PC-3 (cell line): ENCODE measurements at regions not wholly inside any gene's neighbourhood (a gene's known extent, or its start where the extent isn't known, plus 50 kb on each side); places are given as distances from the start of the nearest gene placed in this dataset.

Source experiments
- ATAC-seq: fragments of 200-7000 bp; cut with Tn5 transposase; 2 replicates; pipeline ENCODE4 v1.9.1; 2020; ENCODE audit warnings: mild to moderate bottlenecking, moderate library complexity
- BruUV-seq: library from RNA; stranded (reverse); fragments of 400-500 nt; replicated peaks from 2 replicates; lab custom pipeline; 2021; lab: Mats Ljungman, UMichigan
- CTCF ChIA-PET: fragments of 300-600 bp; sonication (Branson Sonifier 250); formaldehyde crosslinking; loops from one replicate; lab custom pipeline; 2022; ENCODE audit warnings: antibody characterized with exemption; lab: Charles Lee
- POLR2A ChIA-PET: fragments of 300-600 bp; sonication (Branson Sonifier 250); formaldehyde crosslinking; loops from one replicate; lab custom pipeline; 2022; ENCODE audit warnings: antibody characterized with exemption; ENCODE audit not compliant: unreplicated experiment; lab: Charles Lee
- DNase-seq: peaks from one replicate; pipeline ENCODE4 v3.0.0-alpha.2; 2015
- H2AFZ ChIP-seq: fragments of 300-600 bp; sonication (generic); 2 replicates; pipeline ENCODE4 v1.6.0; 2016; ENCODE audit warnings: antibody characterized with exemption, low read length
- H3F3A ChIP-seq: fragments of 300-600 bp; sonication (generic); one replicate; pipeline ENCODE4 v1.6.0; 2017; ENCODE audit warnings: antibody characterized with exemption, low read length, control low read depth, mild to moderate bottlenecking; ENCODE audit not compliant: unreplicated experiment
- H3K27ac ChIP-seq: fragments of 300-600 bp; sonication (generic); 2 replicates; pipeline ENCODE4 v1.5.1; 2016; ENCODE audit warnings: mild to moderate bottlenecking, low read length
- H3K27me3 ChIP-seq: fragments of 300-600 bp; sonication (generic); 2 replicates; pipeline ENCODE4 v1.6.1; 2016; ENCODE audit warnings: low read length, mixed read lengths
- H3K36me3 ChIP-seq: fragments of 300-600 bp; sonication (generic); 2 replicates; pipeline ENCODE4 v1.6.1; 2016; ENCODE audit warnings: low read depth, mixed run types, low read length, mixed read lengths
- H3K4me1 ChIP-seq: fragments of 300-600 bp; sonication (generic); 2 replicates; pipeline ENCODE4 v1.5.1; 2016; ENCODE audit warnings: low read length; ENCODE audit not compliant: insufficient read depth
- H3K4me2 ChIP-seq: fragments of 300-600 bp; sonication (generic); 2 replicates; pipeline ENCODE4 v1.6.0; 2016; ENCODE audit warnings: low read length
- H3K4me3 ChIP-seq: fragments of 300-600 bp; sonication (generic); 2 replicates; pipeline ENCODE4 v1.5.1; 2016; ENCODE audit warnings: mild to moderate bottlenecking, low read length, mixed read lengths
- H3K79me2 ChIP-seq: fragments of 300-600 bp; sonication (generic); 2 replicates; pipeline ENCODE4 v1.6.1; 2017; ENCODE audit warnings: low read length, mixed read lengths
- H3K9ac ChIP-seq: fragments of 300-600 bp; sonication (generic); 2 replicates; pipeline ENCODE4 v1.6.0; 2016; ENCODE audit warnings: mild to moderate bottlenecking, low read length
- H3K9me2 ChIP-seq: fragments of 300-600 bp; sonication (generic); replicated peaks from 2 replicates; pipeline ENCODE4 v1.6.1; 2016; ENCODE audit warnings: mixed run types, low read length, mixed read lengths
- H3K9me3 ChIP-seq: fragments of 300-600 bp; sonication (generic); 2 replicates; pipeline ENCODE4 v1.6.1; 2016; ENCODE audit warnings: low read length, mixed read lengths
- H4K20me1 ChIP-seq: fragments of 300-600 bp; sonication (generic); 2 replicates; pipeline ENCODE4 v1.6.1; 2016; ENCODE audit warnings: low read length, mixed read lengths
- EZH2 ChIP-seq: fragments of 300-600 bp; sonication (generic); IDR thresholded peaks from one replicate; pipeline ENCODE4 v1.6.1; 2017; ENCODE audit warnings: antibody characterized with exemption, mild to moderate bottlenecking, low read length; ENCODE audit not compliant: unreplicated experiment
- EZH2phosphoT487 ChIP-seq: fragments of 300-600 bp; sonication (generic); IDR thresholded peaks from 2 replicates; pipeline ENCODE4 v1.6.1; 2018; ENCODE audit warnings: mild to moderate bottlenecking, antibody characterized with exemption, low read length, borderline replicate concordance
- intact Hi-C: fragments of 100-400 bp; cut with micrococcal nuclease; formaldehyde crosslinking; loops from 2 replicates; pipeline ENCODE4 v1.9.0; 2023
- TF ChIP-seq, protein P1 (sequence below): fragments of 300-600 bp; sonication (generic); conservative IDR thresholded peaks from 2 replicates; pipeline ENCODE4 v1.5.1; 2017; ENCODE audit warnings: antibody characterized with exemption, low read depth, mild to moderate bottlenecking, low read length

GRCh38 chr1:4261327-4261726 lies 361.3 kb upstream of the C1orf174 start:
- no peak overlapping the region for H3K9ac ChIP-seq
- no peak overlapping the region for H3K4me3 ChIP-seq
- DNase-seq = no peak
- H4K20me1 ChIP-seq = no peaks in the 10 kb centered on the region
- ATAC-seq = no peak
- no peaks in the 10 kb centered on the region for H3K27me3 ChIP-seq
- H3K79me2 ChIP-seq = no peaks in the 10 kb centered on the region
- ChIA-PET CTCF (no interaction called here), POLR2A (no interaction called here)
- H3K36me3 ChIP-seq = no peaks in the 10 kb centered on the region
- TF ChIP-seq EZH2phosphoT487 (no peak), EZH2 (no peak)
- TF ChIP-seq, protein P1, sequence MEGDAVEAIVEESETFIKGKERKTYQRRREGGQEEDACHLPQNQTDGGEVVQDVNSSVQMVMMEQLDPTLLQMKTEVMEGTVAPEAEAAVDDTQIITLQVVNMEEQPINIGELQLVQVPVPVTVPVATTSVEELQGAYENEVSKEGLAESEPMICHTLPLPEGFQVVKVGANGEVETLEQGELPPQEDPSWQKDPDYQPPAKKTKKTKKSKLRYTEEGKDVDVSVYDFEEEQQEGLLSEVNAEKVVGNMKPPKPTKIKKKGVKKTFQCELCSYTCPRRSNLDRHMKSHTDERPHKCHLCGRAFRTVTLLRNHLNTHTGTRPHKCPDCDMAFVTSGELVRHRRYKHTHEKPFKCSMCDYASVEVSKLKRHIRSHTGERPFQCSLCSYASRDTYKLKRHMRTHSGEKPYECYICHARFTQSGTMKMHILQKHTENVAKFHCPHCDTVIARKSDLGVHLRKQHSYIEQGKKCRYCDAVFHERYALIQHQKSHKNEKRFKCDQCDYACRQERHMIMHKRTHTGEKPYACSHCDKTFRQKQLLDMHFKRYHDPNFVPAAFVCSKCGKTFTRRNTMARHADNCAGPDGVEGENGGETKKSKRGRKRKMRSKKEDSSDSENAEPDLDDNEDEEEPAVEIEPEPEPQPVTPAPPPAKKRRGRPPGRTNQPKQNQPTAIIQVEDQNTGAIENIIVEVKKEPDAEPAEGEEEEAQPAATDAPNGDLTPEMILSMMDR = no peak
- intact Hi-C loops = no loop called here
- no TSS peak for BruUV-seq
- H3K4me2 ChIP-seq = no peak overlapping the region
- H3K9me2 ChIP-seq = no peaks in the 10 kb centered on the region
- H3K9me3 ChIP-seq = peaks cover 51% of the 10 kb centered on the region
- H2AFZ ChIP-seq = no peak overlapping the region
- no peaks in the 10 kb centered on the region for H3K4me1 ChIP-seq
- H3K27ac ChIP-seq = no peak overlapping the region
- H3F3A ChIP-seq = no peaks in the 10 kb centered on the region

DNA sequence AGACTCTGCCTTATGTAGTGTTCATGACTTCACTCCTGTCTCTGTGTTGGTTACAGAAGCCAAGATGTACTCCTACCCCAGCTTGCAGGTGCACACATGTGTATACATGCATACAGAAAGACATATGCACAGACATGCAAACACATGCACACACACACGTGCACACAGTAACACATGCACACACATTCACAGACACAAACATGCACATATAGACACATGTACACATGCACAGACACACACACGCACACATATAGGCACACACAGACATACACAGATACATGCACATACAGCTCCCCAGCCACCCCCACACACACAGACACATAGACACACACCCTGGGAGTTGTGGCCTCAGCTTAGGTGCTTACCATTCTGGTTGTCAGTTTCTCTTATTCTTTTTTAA lies 362.6 kb upstream of the C1orf174 start:
- peaks cover 47% of the 10 kb centered on the region for H3K9me3 ChIP-seq
- H3K36me3 ChIP-seq = no peaks in the 10 kb centered on the region
- H3K79me2 ChIP-seq = no peaks in the 10 kb centered on the region
- H3K27me3 ChIP-seq = no peaks in the 10 kb centered on the region
- no peak overlapping the region for H3K4me3 ChIP-seq
- BruUV-seq = no TSS peak
- intact Hi-C loops = no loop called here
- no peak for ATAC-seq
- no peak overlapping the region for H2AFZ ChIP-seq
- no peaks in the 10 kb centered on the region for H3K9me2 ChIP-seq
- no peaks in the 10 kb centered on the region for H3F3A ChIP-seq
- H3K4me1 ChIP-seq = no peaks in the 10 kb centered on the region
- TF ChIP-seq EZH2 (no peak), EZH2phosphoT487 (no peak)
- TF ChIP-seq, protein P1 = no peak
- POLR2A ChIA-PET = no interaction called here
- H3K4me2 ChIP-seq = no peak overlapping the region
- no peak for DNase-seq
- H3K27ac ChIP-seq = no peak overlapping the region
- CTCF ChIA-PET = no interaction called here
- no peaks in the 10 kb centered on the region for H4K20me1 ChIP-seq
- H3K9ac ChIP-seq = no peak overlapping the region

GRCh38 chr1:4263699-4264098 lies 363.6 kb upstream of the C1orf174 start:
- ATAC-seq = no peak
- H4K20me1 ChIP-seq = no peaks in the 10 kb centered on the region
- intact Hi-C loops = no loop called here
- no peaks in the 10 kb centered on the region for H3K36me3 ChIP-seq
- peaks cover 36% of the 10 kb centered on the region for H3K9me3 ChIP-seq
- H3K4me2 ChIP-seq = no peak overlapping the region
- POLR2A ChIA-PET = no interaction called here
- H3K4me1 ChIP-seq = no peaks in the 10 kb centered on the region
- BruUV-seq = no TSS peak
- no peak overlapping the region for H3K9ac ChIP-seq
- TF ChIP-seq, protein P1 = no peak
- TF ChIP-seq EZH2 (no peak), EZH2phosphoT487 (no peak)
- H3K27me3 ChIP-seq = peaks cover 4% of the 10 kb centered on the region
- H3K27ac ChIP-seq = no peak overlapping the region
- no peaks in the 10 kb centered on the region for H3K79me2 ChIP-seq
- CTCF ChIA-PET = no interaction called here
- no peak overlapping the region for H2AFZ ChIP-seq
- H3F3A ChIP-seq = no peaks in the 10 kb centered on the region
- no peaks in the 10 kb centered on the region for H3K9me2 ChIP-seq
- H3K4me3 ChIP-seq = no peak overlapping the region
- no peak for DNase-seq
